Neuronal stem cell (in vitro differentiated cells): ENCODE measurements at regions not wholly inside any gene's neighbourhood (a gene's known extent, or its start where the extent isn't known, plus 50 kb on each side); places are given as distances from the start of the nearest gene placed in this dataset.
A peak's percentile ranks its signal among the peaks of the same experiment; 100 is the strongest.

Experiments used
- DNase-seq: peaks from one replicate; pipeline ENCODE4 v3.0.0-alpha.2; 2013; ENCODE audit warnings: low spot score
- H2AFZ ChIP-seq: one replicate; pipeline ENCODE4 v1.6.1; 2013; ENCODE audit warnings: mild to moderate bottlenecking, low read length, inconsistent platforms
- H2AK5ac ChIP-seq: 2 replicates; pipeline ENCODE4 v1.6.1; 2013; ENCODE audit warnings: low read depth, mild to moderate bottlenecking, inconsistent platforms, low read length, moderate library complexity, mixed read lengths
- H2BK120ac ChIP-seq: 2 replicates; pipeline ENCODE4 v1.6.1; 2013; ENCODE audit warnings: low read depth, mild to moderate bottlenecking, inconsistent platforms, low read length, moderate library complexity, mixed read lengths
- H2BK12ac ChIP-seq: one replicate; pipeline ENCODE4 v1.6.1; 2013; ENCODE audit warnings: low read length, inconsistent platforms
- H2BK15ac ChIP-seq: 2 replicates; pipeline ENCODE4 v1.6.1; 2013; ENCODE audit warnings: mild to moderate bottlenecking, low read length, inconsistent platforms, mixed read lengths
- H2BK5ac ChIP-seq: one replicate; pipeline ENCODE4 v1.6.1; 2013; ENCODE audit warnings: inconsistent platforms, mild to moderate bottlenecking, low read length, moderate library complexity
- H3K14ac ChIP-seq: one replicate; pipeline ENCODE4 v1.6.1; 2013; ENCODE audit warnings: low read length, inconsistent platforms
- H3K18ac ChIP-seq: 2 replicates; pipeline ENCODE4 v1.6.1; 2013; ENCODE audit warnings: low read length, inconsistent platforms
- H3K23ac ChIP-seq: 2 replicates; pipeline ENCODE4 v1.6.1; 2013; ENCODE audit warnings: low read depth, mild to moderate bottlenecking, mixed read lengths, low read length, inconsistent platforms; ENCODE audit not compliant: poor library complexity
- H3K27ac ChIP-seq: replicated peaks from 3 replicates; pipeline ENCODE4 v1.5.1; 2013; ENCODE audit warnings: low read length, inconsistent platforms
- H3K27me3 ChIP-seq, 3 experiments: 2 replicates each; pipeline ENCODE4 v1.6.1; 2013; ENCODE audit warnings: low read length in 3 of 3, mild to moderate bottlenecking in 2 of 3, inconsistent platforms in 1 of 3, low read depth in 1 of 3, mixed read lengths in 1 of 3, moderate library complexity in 1 of 3; ENCODE audit not compliant: control insufficient read depth in 3 of 3, insufficient read depth in 3 of 3
- H3K36me3 ChIP-seq, 2 donors: replicated peaks in 1 of 2; 2 replicates each; pipeline ENCODE4 v1.6.1; 2013; ENCODE audit warnings: low read length in 2 of 2; ENCODE audit not compliant: control insufficient read depth in 2 of 2, insufficient read depth in 2 of 2
- H3K4ac ChIP-seq: 2 replicates; pipeline ENCODE4 v1.6.1; 2013; ENCODE audit warnings: inconsistent platforms, mild to moderate bottlenecking, low read length, moderate library complexity
- H3K4me1 ChIP-seq, 2 donors: 1 replicate in 1 of 2; 2 replicates in 1 of 2; pipeline ENCODE4 v1.6.1; 2013; ENCODE audit warnings: low read length in 2 of 2, low read depth in 1 of 2; ENCODE audit not compliant: control insufficient read depth in 2 of 2, insufficient read depth in 1 of 2
- H3K4me2 ChIP-seq: one replicate; pipeline ENCODE4 v1.6.1; 2013; ENCODE audit warnings: mild to moderate bottlenecking, low read length, inconsistent platforms; ENCODE audit not compliant: insufficient read depth, poor library complexity, severe bottlenecking
- H3K4me3 ChIP-seq, 2 donors: 2 replicates each; pipeline ENCODE4 v1.5.1; 2013; ENCODE audit warnings: low read length in 2 of 2, mild to moderate bottlenecking in 2 of 2, inconsistent platforms in 1 of 2, moderate library complexity in 1 of 2
- H3K79me1 ChIP-seq: one replicate; pipeline ENCODE4 v1.6.1; 2013; ENCODE audit warnings: low read depth, mild to moderate bottlenecking, inconsistent platforms, low read length, moderate library complexity
- H3K9ac ChIP-seq: one replicate; pipeline ENCODE4 v1.6.1; 2013; ENCODE audit warnings: mild to moderate bottlenecking, low read depth, low read length, inconsistent platforms; ENCODE audit not compliant: poor library complexity
- H3K9me3 ChIP-seq, 2 donors: replicated peaks in 1 of 2; 2 replicates each; pipeline versions ENCODE3 to v1.6.1; 2013; ENCODE audit warnings: low read length in 2 of 2, mild to moderate bottlenecking in 2 of 2, inconsistent platforms in 1 of 2, low read depth in 1 of 2, mixed read lengths in 1 of 2, moderate library complexity in 1 of 2; ENCODE audit not compliant: control insufficient read depth in 2 of 2, insufficient read depth in 1 of 2
- H4K8ac ChIP-seq: one replicate; pipeline ENCODE4 v1.6.1; 2013; ENCODE audit warnings: low read depth, mild to moderate bottlenecking, inconsistent platforms, low read length, moderate library complexity
- H4K91ac ChIP-seq: one replicate; pipeline ENCODE4 v1.6.1; 2013; ENCODE audit warnings: low read length, low read depth, mild to moderate bottlenecking, inconsistent platforms; ENCODE audit not compliant: poor library complexity
- whole genome bisulfite sequencing, 2 donors: extraction: QIAGEN DNeasy Blood & Tissue Kit; methylation state at CpG; one replicate each; pipeline ENCODE4 v1.1.7; 2013; ENCODE audit warnings: missing lambda C conversion rate in 2 of 2, mixed read lengths in 1 of 2; ENCODE audit not compliant: insufficient read length in 2 of 2, insufficient replicate concordance in 1 of 2; ENCODE audit errors: extremely low coverage in 2 of 2; 5-methylcytosine and 5-hydroxymethylcytosine counted together

DNA sequence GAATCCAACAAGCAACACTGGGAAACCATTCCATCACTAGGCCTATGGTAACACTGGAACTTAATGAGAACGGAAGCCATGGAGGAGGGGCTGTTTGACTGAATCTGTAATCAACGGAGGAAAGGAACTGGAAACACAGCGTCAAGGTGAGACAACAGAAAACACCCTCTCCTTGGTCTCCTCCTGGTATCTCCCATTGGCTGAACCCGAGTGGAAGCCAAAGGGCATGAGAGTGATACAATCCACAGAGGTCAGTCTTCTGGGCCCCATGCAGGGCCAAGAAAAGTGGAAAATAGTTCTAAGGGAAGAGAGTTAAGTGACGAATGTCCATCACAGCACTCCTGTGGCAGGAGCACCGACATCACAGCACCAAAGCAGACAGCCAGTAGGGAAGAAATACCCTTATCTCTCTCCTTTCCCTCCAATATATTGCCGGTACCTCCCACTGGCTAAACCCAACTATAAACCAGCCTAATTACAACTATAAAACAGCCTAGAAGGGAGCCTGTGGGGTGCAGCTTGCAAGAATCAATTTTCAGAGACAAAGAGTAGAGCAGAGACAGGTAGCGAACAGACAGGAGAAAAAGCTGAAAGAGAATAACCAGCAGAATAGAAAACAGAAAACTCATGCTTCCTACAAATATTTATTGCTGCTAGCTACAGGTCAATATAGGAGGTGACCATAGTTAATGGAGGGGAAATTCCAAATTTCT is 107.4 kb upstream of the IFNE start:
- no peak overlapping the region for H3K27ac ChIP-seq

DNA sequence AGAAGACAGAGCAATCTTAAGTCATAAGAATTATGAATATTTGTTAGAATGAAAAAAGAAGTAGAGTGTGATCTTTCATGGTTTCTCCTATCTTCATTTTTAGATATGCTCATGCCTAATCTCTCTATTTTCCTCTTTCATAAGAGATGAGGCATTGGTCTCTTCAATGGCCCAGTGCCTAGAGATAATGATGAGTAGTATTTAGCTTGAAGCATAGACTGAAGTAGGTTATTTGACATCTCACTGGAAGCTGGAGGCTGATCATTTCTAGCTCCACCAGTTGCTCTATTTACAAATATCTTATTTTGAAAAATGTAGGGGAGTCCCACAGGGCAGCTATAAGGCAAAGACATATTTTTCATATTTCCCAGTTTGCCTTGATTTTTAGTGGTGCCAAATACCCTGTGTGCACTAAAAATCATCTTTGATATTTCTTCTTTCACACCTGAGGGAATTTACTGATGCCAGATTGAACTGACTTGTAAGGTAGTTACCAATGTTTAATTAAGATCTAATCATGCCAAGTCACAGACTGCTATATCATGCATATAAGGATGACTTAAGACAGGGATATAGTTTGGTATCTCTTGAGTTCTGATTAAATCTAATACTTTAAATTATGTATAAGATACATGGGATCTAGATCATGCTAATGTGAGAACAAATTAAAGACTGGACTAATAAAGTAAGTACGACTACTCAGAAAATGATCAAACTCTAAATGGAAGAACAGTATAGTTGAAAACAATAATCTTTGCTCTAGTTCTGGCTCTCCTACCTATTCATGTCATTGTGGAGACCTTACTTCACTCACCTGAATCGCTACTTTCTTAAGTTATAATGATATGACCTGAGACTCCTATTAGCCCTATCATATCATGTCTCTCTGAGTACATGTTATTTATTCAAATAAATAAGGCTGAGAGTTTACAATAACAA is 108.2 kb upstream of the IFNE start:
- Histone ChIP-seq H4K8ac (no peak overlapping the region), H2BK15ac (no peak overlapping the region), H3K4me1 (peaks cover 0 to 2% of the 10 kb centered on the region in 2 donors), H4K91ac (no peak overlapping the region), H3K36me3 (no peaks in the 10 kb centered on the region), H2AFZ (no peak overlapping the region), H2BK5ac (no peak overlapping the region), H3K9ac (no peak overlapping the region), H3K79me1 (no peaks in the 10 kb centered on the region), H3K27me3 (no peaks in the 10 kb centered on the region), H3K23ac (no peak overlapping the region), H3K4ac (no peak overlapping the region), H3K9me3 (no peaks in the 10 kb centered on the region), H2AK5ac (no peak overlapping the region), H3K4me3 (no peak overlapping the region), H2BK120ac (no peak overlapping the region), H3K14ac (no peak overlapping the region), H3K18ac (no peak overlapping the region), H3K27ac (no peak overlapping the region), H3K4me2 (no peak overlapping the region), H2BK12ac (no peak overlapping the region)
- no CpG with 5 or more reads among the region's 2 CpGs for WGBS, 2 donors
- DNase-seq: no peak

More for the DNA sequence above, 107.4 kb upstream of the IFNE start:
- H3K4me1 ChIP-seq: peaks cover 0 to 2% of the 10 kb centered on the region in 2 donors
- no peak overlapping the region for H2BK15ac ChIP-seq
- H2BK5ac ChIP-seq: no peak overlapping the region
- no peak overlapping the region for H4K91ac ChIP-seq
- WGBS, 2 donors: no CpG with 5 or more reads among the region's 8 CpGs
- H3K9me3 ChIP-seq: no peaks in the 10 kb centered on the region
- no peak overlapping the region for H3K18ac ChIP-seq
- H3K27me3 ChIP-seq: no peaks in the 10 kb centered on the region
- H3K23ac ChIP-seq: no peak overlapping the region
- H2AFZ ChIP-seq: peak overlapping the region; percentile 12
- no peak overlapping the region for H2BK120ac ChIP-seq
- no peak overlapping the region for H3K4me3 ChIP-seq
- no peaks in the 10 kb centered on the region for H3K79me1 ChIP-seq
- H3K36me3 ChIP-seq: no peaks in the 10 kb centered on the region
- no peak overlapping the region for H3K14ac ChIP-seq
- no peak overlapping the region for H3K9ac ChIP-seq
- H3K4me2 ChIP-seq: no peak overlapping the region
- H2BK12ac ChIP-seq: no peak overlapping the region
- no peak overlapping the region for H3K4ac ChIP-seq
- H4K8ac ChIP-seq: no peak overlapping the region
- H2AK5ac ChIP-seq: no peak overlapping the region
- DNase-seq: no peak

- H4K91ac ChIP-seq: no peak overlapping the region
- no peak overlapping the region for H3K4me2 ChIP-seq
- no peak overlapping the region for H3K4me3 ChIP-seq
- no peak overlapping the region for H3K4ac ChIP-seq
- H2BK15ac ChIP-seq: no peak overlapping the region
- H3K79me1 ChIP-seq: no peaks in the 10 kb centered on the region
- no peak overlapping the region for H3K27ac ChIP-seq
- H2AFZ ChIP-seq: peak overlapping the region; percentile 78
- H3K14ac ChIP-seq: no peak overlapping the region
- no peaks in the 10 kb centered on the region for H3K9me3 ChIP-seq
- H2AK5ac ChIP-seq: no peak overlapping the region
- no peak overlapping the region for H3K18ac ChIP-seq
- no peak overlapping the region for H3K23ac ChIP-seq
- no peaks in the 10 kb centered on the region for H3K36me3 ChIP-seq
- H3K9ac ChIP-seq: no peak overlapping the region
- H3K27me3 ChIP-seq: no peaks in the 10 kb centered on the region
- H4K8ac ChIP-seq: no peak overlapping the region
- H2BK120ac ChIP-seq: no peak overlapping the region
- WGBS, 2 donors: no CpG with 5 or more reads among the region's 5 CpGs
- H3K4me1 ChIP-seq: peaks cover 0 to 2% of the 10 kb centered on the region in 2 donors
- no peak overlapping the region for H2BK5ac ChIP-seq
- no peak for DNase-seq
- no peak overlapping the region for H2BK12ac ChIP-seq
Measured at GRCh38 chr9:21591221-21592062, 109.3 kb upstream of the IFNE start.
